Small intestine (tissue), 7 donors: ENCODE measurements at regions not wholly inside any gene's neighbourhood (a gene's known extent, or its start where the extent isn't known, plus 50 kb on each side); places are given as distances from the start of the nearest gene placed in this dataset.
"Not testable (repeated sequence)": the region's sequence is repeated elsewhere in the genome, so short reads cannot be mapped to it uniquely, and the experiment has no call there.

Experiments
- DNase-seq, 2 donors: peaks; one replicate each; pipeline versions ENCODE4 v3.0.0 to v3.0.0-alpha.2; 2013
- FAIRE-seq: peaks from 2 replicates; lab custom pipeline; 2012; peaks lifted over from hg19 to GRCh38; lab: Jason Lieb, UNC
- H3K27ac ChIP-seq, 3 donors: one replicate each; pipeline ENCODE4 v1.5.1; 2013; ENCODE audit warnings: low read length in 2 of 3, mild to moderate bottlenecking in 2 of 3, control low read depth in 1 of 3, inconsistent platforms in 1 of 3, low read depth in 1 of 3, moderate library complexity in 1 of 3
- H3K27me3 ChIP-seq, 3 donors: one replicate each; pipeline ENCODE4 v1.6.1; 2013; ENCODE audit warnings: low read length in 3 of 3, inconsistent platforms in 1 of 3; ENCODE audit not compliant: control insufficient read depth in 3 of 3, insufficient read depth in 3 of 3
- H3K36me3 ChIP-seq, 3 donors: one replicate each; pipeline ENCODE4 v1.6.1; 2013; ENCODE audit warnings: low read length in 3 of 3, inconsistent platforms in 1 of 3, low read depth in 1 of 3, mild to moderate bottlenecking in 1 of 3, moderate library complexity in 1 of 3; ENCODE audit not compliant: control insufficient read depth in 3 of 3, insufficient read depth in 2 of 3
- H3K4me1 ChIP-seq, 3 donors: one replicate each; pipeline ENCODE4 v1.6.1; 2013; ENCODE audit warnings: low read length in 2 of 3, inconsistent platforms in 1 of 3, low read depth in 1 of 3, mild to moderate bottlenecking in 1 of 3, moderate library complexity in 1 of 3; ENCODE audit not compliant: control insufficient read depth in 3 of 3, insufficient read depth in 2 of 3
- H3K4me3 ChIP-seq, 3 donors: one replicate each; pipeline ENCODE4 v1.5.1; 2013; ENCODE audit warnings: low read length in 3 of 3, control low read depth in 1 of 3, inconsistent platforms in 1 of 3, low read depth in 1 of 3, mild to moderate bottlenecking in 1 of 3, moderate library complexity in 1 of 3
- H3K9me3 ChIP-seq, 2 donors: one replicate each; pipeline ENCODE4 v1.6.1; 2013; ENCODE audit warnings: low read depth in 1 of 2, low read length in 1 of 2; ENCODE audit not compliant: control insufficient read depth in 2 of 2, insufficient read depth in 1 of 2
- WGBS, 3 donors: extraction: QIAGEN DNeasy Blood & Tissue Kit; methylation state at CpG; one replicate each; pipeline ENCODE4 v1.1.7; 2013; 5-methylcytosine and 5-hydroxymethylcytosine counted together
- donor health status: healthy with polysubstance abuse.
- donor health status: control.
- donor health status: control.
- donor health status: Bipolar disorder and iron deficiency.
- donor health status: healthy.

GRCh38 chr18:15164446-15164845 is 416.5 kb downstream of the ANKRD30B start:
- WGBS, 3 donors, result 77 to 86% (median 83%) methylated on average over 1 of the region's 1 CpG
- not testable (repeated sequence) for FAIRE-seq, H3K4me1 ChIP-seq, H3K9me3 ChIP-seq, DNase-seq, H3K27me3 ChIP-seq, H3K27ac ChIP-seq, H3K36me3 ChIP-seq, H3K4me3 ChIP-seq

- no peak overlapping the region for H3K27ac ChIP-seq
- FAIRE-seq, result no peak
- H3K4me3 ChIP-seq, result no peak overlapping the region
- H3K9me3 ChIP-seq, result no peaks in the 10 kb centered on the region
- peak in 1 of 2 donors; percentile 0 for DNase-seq
- H3K36me3 ChIP-seq, result no peaks in the 10 kb centered on the region
- WGBS, 3 donors, result 29 to 42% (median 35%) methylated on average over 24 to 30 of the region's 30 CpGs
- no peaks in the 10 kb centered on the region for H3K4me1 ChIP-seq
- H3K27me3 ChIP-seq, result no peaks in the 10 kb centered on the region
Measured at GRCh38 chr18:15165048-15165447, 417.1 kb downstream of the ANKRD30B start.

GRCh38 chr18:15193028-15193427 is 445.1 kb downstream of the ANKRD30B start:
- FAIRE-seq, result peak; percentile 97
- 32 to 52% (median 45%) methylated on average over 2 of the region's 2 CpGs for WGBS, 3 donors
- not testable (repeated sequence) for H3K36me3 ChIP-seq, H3K4me1 ChIP-seq, DNase-seq, H3K27ac ChIP-seq, H3K4me3 ChIP-seq, H3K27me3 ChIP-seq, H3K9me3 ChIP-seq

- not testable (repeated sequence) for H3K4me1 ChIP-seq, FAIRE-seq, H3K36me3 ChIP-seq, H3K9me3 ChIP-seq, H3K27me3 ChIP-seq, H3K27ac ChIP-seq, H3K4me3 ChIP-seq, DNase-seq
- WGBS, 3 donors, result 39 to 48% (median 42%) methylated on average over 3 of the region's 3 CpGs
Measured at GRCh38 chr18:15193813-15194212, 445.8 kb downstream of the ANKRD30B start.

GRCh38 chr18:15197338-15198115 is 449.6 kb downstream of the ANKRD30B start:
- FAIRE-seq, H3K27me3 ChIP-seq, H3K9me3 ChIP-seq, DNase-seq, H3K27ac ChIP-seq, H3K4me1 ChIP-seq, H3K36me3 ChIP-seq, H3K4me3 ChIP-seq: not testable (repeated sequence)
- WGBS, 3 donors, result 16 to 23% (median 23%) methylated on average over 47 to 58 of the region's 58 CpGs

GRCh38 chr18:15198116-15198389 is 450.1 kb downstream of the ANKRD30B start:
- no peak overlapping the region for H3K4me3 ChIP-seq
- H3K9me3 ChIP-seq, result peaks cover 0 to 3% of the 10 kb centered on the region in 2 donors
- H3K27me3 ChIP-seq, result peaks cover 0 to 2% (median 0%) of the 10 kb centered on the region in 3 donors
- H3K4me1 ChIP-seq, result no peaks in the 10 kb centered on the region
- H3K36me3 ChIP-seq, result no peaks in the 10 kb centered on the region
- no peak overlapping the region for H3K27ac ChIP-seq
- 6 to 22% (median 12%) methylated on average over 29 to 30 of the region's 30 CpGs for WGBS, 3 donors
- DNase-seq (no peak), FAIRE-seq (no peak)
